ENCODE measurements at regions not wholly inside any gene's neighbourhood (a gene's known extent, or its start where the extent isn't known, plus 50 kb on each side); places are given as distances from the start of the nearest gene placed in this dataset.

DNA sequence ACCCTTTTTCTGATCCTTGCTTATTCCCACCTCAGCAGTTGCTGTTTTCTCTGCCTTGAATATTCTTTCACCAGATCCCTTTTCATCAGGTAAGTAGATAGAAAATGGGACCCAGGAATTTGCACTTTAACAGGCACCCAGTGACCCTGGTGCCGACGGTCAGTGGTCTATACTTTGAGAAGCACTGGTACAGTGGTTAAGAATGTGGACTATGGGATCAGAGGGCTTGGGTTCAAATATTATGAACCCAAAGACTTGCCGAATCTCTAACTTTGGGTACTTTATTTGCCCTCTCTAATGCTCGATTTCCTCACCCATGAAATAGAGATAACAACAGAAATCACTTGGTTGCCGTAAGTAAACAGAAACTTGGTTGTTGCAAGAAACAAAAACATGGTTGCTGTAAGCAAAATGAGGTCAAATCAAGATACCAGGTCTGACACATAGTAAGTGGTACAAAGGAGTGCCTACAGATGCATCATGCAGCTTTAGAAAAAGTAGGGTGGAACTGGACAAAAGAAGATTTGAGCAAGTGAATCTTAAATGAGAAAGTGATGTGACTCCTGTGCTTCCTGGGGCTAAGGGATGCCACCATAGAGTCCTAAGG is 69.5 kb upstream of the GLS start:
- DNase-seq, result no peak

DNA sequence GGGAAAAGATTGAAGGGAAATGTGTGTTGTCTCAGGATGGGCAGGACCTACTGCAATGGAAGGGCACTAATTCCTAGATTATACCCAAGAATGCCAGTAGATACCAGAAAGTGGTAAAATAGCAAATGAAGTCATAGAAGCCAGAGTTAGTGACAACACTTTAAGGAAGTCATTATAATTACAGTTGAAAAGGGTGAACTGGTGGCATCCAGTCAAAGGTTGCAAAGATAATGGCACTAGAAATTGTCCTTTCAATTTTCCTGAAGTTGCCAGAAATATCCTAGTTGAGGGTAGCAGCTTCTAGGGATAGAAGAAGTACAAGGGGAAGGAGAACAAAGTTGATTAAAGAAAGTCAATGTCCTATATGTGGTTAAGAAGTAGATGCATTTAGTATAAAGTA is 68.8 kb upstream of the GLS start:
- DNase-seq, result no peak

DNA sequence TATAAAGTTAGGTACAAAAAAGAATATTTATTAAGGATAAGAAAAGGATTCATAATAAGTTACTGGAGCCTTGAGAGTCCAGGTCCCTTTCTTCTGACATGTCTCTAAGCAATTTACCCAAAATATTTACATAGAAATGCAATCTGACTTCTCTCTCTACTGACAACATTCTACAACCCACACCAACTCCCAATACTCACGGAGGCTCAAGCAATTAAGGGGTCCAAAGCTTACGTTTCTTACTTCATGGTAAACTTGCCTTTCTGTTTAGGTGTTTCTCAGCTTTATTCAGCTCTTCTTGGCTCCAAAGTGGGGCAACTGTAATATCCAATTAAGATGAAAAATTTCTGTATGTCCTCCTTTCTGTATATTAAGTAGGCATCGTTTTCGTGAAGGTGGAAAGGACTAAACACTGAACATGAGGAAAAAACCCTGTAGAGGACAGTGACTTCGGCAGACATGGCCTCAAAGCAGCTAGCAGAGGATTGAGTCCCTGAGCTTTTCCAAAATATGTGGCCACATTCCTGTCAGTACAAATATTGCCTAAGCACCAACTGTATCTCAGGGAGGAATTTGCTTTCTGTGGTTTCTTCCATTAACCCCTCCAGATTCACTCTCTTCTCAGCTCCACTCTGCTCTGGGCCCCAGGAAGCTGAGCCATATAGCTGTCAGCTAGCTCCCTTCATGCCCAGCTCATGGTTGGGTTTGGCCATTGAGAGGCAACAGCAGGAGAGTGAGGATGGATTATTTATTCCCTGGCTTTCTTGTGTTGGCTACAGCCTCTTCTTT is 67.9 kb upstream of the GLS start:
- no peak for DNase-seq

DNA sequence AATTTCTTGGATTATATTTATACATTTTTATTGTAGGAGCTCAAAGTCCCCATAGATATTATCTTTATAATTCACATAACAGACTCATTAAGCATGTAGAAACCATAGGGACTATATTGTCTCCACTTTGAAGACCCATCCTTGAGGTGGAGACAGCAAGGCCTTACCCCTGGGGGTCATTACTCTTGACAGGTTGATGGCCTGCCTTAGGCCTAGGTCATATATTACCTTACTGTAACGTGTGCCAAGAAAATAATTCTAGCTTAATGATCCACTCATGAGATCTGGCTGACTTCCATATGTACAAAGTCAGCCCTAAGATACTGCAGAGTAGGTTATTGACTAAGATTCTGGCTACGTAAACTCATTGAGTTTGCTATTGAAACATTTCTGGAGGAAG is 65.4 kb upstream of the GLS start:
- no peak for DNase-seq

DNA sequence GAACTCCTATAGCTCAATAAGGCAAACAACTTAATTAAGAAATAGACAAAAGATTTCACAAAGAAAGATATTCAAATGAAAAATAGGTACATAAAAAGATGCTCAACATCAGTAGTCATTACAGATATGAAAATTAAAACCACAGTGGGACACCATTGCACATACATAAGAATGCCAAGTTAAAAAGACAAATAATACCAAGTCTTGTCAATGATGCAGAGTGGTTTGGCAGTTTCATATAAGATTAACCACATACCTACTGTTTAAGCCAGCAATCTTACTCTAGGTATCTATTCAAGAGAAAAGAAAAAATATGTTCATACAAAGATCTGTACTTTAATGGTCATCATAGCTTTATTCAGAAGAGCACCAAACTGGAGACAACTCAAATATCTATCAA is 63.5 kb upstream of the GLS start:
- DNase-seq, result no peak

DNA sequence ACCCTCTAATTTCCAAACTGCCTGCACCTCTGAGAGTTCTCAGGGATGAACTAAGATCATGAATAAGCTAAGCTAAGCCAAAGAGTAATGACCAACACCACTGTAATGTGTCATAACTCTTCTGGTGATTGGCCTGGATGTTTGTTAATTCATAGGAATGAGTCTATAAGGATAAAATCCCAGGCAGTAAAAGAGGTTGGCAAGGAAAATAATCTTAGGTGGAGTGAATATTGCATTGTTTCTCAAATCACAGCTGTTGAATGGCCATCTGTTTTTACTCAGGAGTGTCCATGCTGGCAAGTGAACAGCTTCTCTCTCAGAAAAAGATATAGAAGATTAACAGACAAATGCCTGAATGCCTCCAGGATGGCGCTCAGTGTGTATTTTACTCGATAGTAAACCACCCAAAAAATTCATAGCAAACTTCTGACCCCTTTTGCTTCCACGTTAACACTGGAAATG is 60.8 kb upstream of the GLS start:
- no peak for DNase-seq

DNA sequence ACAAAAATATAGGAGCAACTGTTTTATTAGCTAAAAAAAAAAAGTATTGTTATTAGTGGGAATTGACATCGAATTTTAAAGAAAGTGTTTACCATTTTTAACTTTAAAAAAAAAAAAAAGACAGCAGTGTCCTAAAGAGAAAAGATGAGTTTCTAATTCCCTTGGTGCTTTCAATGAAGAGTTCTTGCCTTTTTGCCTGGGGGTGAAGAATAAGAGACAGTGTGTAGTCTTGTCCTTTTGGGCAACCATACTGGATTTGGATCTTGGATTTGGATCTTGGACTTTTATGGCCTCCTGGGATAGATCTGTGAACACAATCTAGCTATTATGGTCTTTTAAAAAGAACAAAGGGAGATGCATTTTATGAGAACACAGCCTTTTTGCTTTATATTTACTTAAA is 60.2 kb upstream of the GLS start:
- no peak for DNase-seq

DNA sequence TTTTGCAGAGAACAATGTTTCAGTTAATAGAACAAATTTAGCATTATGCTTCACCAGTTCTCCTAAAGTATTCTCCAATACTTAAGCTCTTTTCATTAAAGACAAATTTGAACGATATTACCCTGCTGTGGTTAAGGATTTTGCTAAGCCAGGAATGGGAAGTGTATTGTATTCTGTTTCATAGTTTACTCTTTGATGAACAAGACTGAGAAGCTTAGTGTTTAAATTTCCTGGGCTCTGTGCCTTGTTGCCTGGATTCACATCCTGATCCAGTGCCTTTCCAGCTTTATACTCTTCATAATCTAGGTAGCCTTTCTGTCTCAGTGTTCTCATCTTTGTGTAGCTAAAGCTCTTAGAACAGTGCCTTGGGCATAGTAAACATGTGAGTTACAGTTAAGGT is 58.6 kb upstream of the GLS start:
- DNase-seq, result no peak

DNA sequence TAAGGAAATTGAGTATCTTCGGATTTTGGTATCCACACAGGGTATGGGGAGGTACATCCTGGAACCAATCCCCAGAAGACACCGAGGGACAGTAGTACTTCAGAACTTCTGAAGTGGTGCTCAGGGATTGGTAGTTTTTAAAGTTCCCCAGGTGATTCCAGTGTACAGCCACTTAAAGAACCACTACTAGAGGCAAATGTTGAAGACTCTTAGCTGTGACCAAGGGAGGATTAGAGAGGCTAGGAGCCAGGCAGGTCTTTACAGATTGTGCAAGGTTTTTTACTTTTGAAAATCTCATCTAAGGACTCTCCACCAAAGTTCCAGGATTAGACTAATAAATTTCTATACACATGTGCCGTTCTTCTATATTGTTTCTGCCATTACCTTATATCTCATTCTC is 52.9 kb upstream of the GLS start:
- DNase-seq, result no peak

DNA sequence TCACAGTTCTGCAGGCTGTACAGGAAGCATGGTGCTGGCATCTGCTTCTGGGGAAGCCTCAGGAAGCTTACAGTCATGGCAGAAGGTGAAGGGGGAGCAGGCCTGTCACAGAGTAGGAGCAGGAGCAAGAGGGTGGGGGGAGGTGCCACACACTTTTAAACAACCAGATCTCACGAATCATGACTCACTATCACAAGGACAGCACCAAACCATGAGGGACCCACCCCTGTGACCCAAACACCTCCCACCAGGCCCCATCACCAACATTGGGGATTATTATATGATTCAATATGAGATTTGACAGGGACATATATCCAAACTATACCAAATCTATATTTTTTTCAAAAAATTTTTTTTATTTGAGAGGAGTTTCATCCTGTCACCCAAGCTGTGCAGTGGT is 51.0 kb upstream of the GLS start:
- DNase-seq, result no peak

Data from activated T-cell treated with anti-CD3 and anti-CD28 coated beads, Interleukin-2, amount 50 U/mL, for 48 hours (primary cell).